ENCODE measurements at regions not wholly inside any gene's neighbourhood (a gene's known extent, or its start where the extent isn't known, plus 50 kb on each side); places are given as distances from the start of the nearest gene placed in this dataset.

- no peak overlapping the region for H3K27ac Mint-ChIP-seq
- no peaks in the 10 kb centered on the region for H3K36me3 Mint-ChIP-seq
- Histone ChIP-seq H3K9me3 (replicated peaks in 1 of 2; ENCODE audit: control insufficient read depth in 1 of 2, insufficient read depth in 1 of 2, low read length in 2 of 2) (no peaks in the 10 kb centered on the region), H3K36me3 (replicated peaks in 1 of 2; ENCODE audit: control insufficient read depth in 1 of 2, insufficient read depth in 2 of 2, low read length in 2 of 2) (no peaks in the 10 kb centered on the region), H3K4me3 (replicated peaks in 1 of 3; ENCODE audit: low read depth in 2 of 3, low read length in 3 of 3) (no peak overlapping the region), H4K20me1 (ENCODE audit: insufficient read depth, low read length) (no peaks in the 10 kb centered on the region), H3K4me2 (replicated peaks; ENCODE audit: extremely low read depth, low read length, poor library complexity, severe bottlenecking) (no peak overlapping the region), H3K79me2 (ENCODE audit: insufficient read depth, low read length) (no peaks in the 10 kb centered on the region), H3K9ac (ENCODE audit: insufficient read depth, low read length, poor library complexity, severe bottlenecking) (no peak overlapping the region), H3K4me1 (ENCODE audit: control insufficient read depth in 1 of 2, insufficient read depth in 2 of 2, low read length in 2 of 2) (no peaks in the 10 kb centered on the region), H3K27ac (ENCODE audit: low read depth in 1 of 2, low read length in 2 of 2) (no peak overlapping the region), H2AFZ (ENCODE audit: insufficient read depth, low read depth, low read length, poor library complexity, severe bottlenecking) (no peak overlapping the region), H3K27me3 (ENCODE audit: control insufficient read depth in 2 of 2, insufficient read depth in 2 of 2, low read length in 2 of 2) (peaks cover 0 to 3% of the 10 kb centered on the region in 2 donors)
- DNase-seq: no peak
- WGBS (ENCODE audit: insufficient coverage): 80% methylated on average over 1 of the region's 9 CpGs
- peaks cover 3 to 16% (median 5%) of the 10 kb centered on the region in 3 donors for H3K27me3 Mint-ChIP-seq (ENCODE audit: low read depth in 3 of 3)
- H3K4me1 Mint-ChIP-seq: no peaks in the 10 kb centered on the region
- no peaks in the 10 kb centered on the region for H3K9me3 Mint-ChIP-seq
- intact Hi-C loops (cut with micrococcal nuclease): no loop called here
- TF ChIP-seq CTCF (IDR thresholded peaks at IDR 0.05): no peak
- peak overlapping the region in 1 of 2 donors; percentile 25 for H3K4me3 Mint-ChIP-seq
Observed at GRCh38 chr11:116414357-116414880, 358.4 kb downstream of the BUD13 start.

DNA sequence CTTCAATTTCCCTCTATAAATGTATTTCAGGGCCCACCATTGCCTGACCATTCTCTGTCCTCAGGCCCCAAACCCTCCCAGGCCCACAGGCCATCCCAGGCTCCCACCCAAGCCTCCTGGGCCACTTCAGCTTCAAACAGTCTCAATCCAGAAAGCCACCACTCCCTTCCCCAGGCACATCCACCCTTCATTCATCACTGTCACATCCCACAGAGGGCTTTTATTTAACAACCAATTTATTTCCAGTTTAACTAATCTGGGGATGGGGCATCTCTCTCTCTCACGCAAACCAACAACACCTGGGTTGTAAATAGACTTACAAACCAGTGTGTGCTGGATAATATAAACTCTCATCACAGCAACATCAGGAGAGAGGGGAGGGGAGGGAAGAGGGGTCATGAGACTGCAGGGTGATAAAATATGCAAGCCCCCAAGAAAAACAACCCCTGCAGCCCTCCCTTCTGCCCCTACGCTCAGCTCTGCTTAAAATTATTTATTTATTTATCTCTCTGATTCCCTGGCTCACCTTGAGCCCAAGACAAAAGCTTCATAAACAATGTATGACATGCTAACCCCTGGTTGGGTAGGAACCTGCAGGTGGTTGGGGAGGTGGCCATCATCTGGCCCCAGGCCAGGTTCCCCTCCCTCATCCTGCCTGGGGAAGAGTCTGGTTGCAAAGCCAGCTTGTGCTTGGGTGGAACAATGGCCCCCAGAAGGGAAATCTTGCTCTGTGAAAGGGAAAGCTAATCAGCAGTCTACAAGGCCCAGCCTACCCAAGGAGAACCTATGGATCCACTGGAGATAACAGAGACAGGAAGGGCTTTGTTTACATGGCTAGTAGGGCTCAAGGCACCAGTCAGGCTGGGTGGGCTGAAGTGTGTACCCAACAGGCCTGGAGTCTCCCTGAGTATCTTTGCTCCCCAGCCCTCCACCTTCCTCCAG lies 359.2 kb downstream of the BUD13 start:
- Mint-ChIP-seq H3K27me3 (ENCODE audit: low read depth in 3 of 3) (peaks cover 3 to 14% (median 5%) of the 10 kb centered on the region in 3 donors), H3K27ac (no peak overlapping the region), H3K4me3 (no peak overlapping the region), H3K36me3 (no peaks in the 10 kb centered on the region), H3K9me3 (no peaks in the 10 kb centered on the region), H3K4me1 (no peaks in the 10 kb centered on the region)
- Histone ChIP-seq H3K4me3 (replicated peaks in 1 of 3; ENCODE audit: low read depth in 2 of 3, low read length in 3 of 3) (no peak overlapping the region), H3K36me3 (replicated peaks in 1 of 2; ENCODE audit: control insufficient read depth in 1 of 2, insufficient read depth in 2 of 2, low read length in 2 of 2) (no peaks in the 10 kb centered on the region), H3K4me1 (ENCODE audit: control insufficient read depth in 1 of 2, insufficient read depth in 2 of 2, low read length in 2 of 2) (no peaks in the 10 kb centered on the region), H4K20me1 (ENCODE audit: insufficient read depth, low read length) (no peaks in the 10 kb centered on the region), H3K27ac (ENCODE audit: low read depth in 1 of 2, low read length in 2 of 2) (no peak overlapping the region), H2AFZ (ENCODE audit: insufficient read depth, low read depth, low read length, poor library complexity, severe bottlenecking) (no peak overlapping the region), H3K9me3 (replicated peaks in 1 of 2; ENCODE audit: control insufficient read depth in 1 of 2, insufficient read depth in 1 of 2, low read length in 2 of 2) (no peaks in the 10 kb centered on the region), H3K9ac (ENCODE audit: insufficient read depth, low read length, poor library complexity, severe bottlenecking) (no peak overlapping the region), H3K79me2 (ENCODE audit: insufficient read depth, low read length) (no peaks in the 10 kb centered on the region), H3K27me3 (ENCODE audit: control insufficient read depth in 2 of 2, insufficient read depth in 2 of 2, low read length in 2 of 2) (peaks cover 0 to 3% of the 10 kb centered on the region in 2 donors), H3K4me2 (replicated peaks; ENCODE audit: extremely low read depth, low read length, poor library complexity, severe bottlenecking) (no peak overlapping the region)
- TF ChIP-seq CTCF (IDR thresholded peaks at IDR 0.05): no peak
- no CpG with 5 or more reads among the region's 2 CpGs for WGBS (ENCODE audit: insufficient coverage)
- intact Hi-C loops (cut with micrococcal nuclease): no loop called here
- DNase-seq: no peak

All from CD14-positive monocyte (primary cell).